ENCODE measurements at regions not wholly inside any gene's neighbourhood (a gene's known extent, or its start where the extent isn't known, plus 50 kb on each side); places are given as distances from the start of the nearest gene placed in this dataset.
A peak's percentile ranks its signal among the peaks of the same experiment; 100 is the strongest.

DNA sequence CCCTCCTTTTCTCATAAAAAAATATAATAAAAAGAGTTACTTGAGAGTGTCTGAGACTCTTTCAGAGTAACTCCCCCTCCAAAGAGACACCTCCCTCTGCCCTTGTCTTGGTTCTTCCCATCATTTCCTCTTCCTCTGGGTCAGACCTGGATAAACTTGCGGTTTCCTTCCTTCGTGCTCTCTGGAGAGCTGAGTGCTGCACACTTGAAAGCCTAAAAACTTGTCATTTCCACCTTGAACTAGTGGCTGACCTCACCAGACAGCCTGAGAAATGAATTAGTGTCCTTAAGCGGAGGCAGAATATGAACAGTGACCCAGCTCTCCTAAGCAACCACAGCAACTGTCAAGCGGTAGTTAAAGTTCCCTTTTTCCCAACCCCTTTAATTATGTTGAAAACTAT, 88.4 kb upstream of the PROX1 start:
- no peak for DNase-seq

DNA sequence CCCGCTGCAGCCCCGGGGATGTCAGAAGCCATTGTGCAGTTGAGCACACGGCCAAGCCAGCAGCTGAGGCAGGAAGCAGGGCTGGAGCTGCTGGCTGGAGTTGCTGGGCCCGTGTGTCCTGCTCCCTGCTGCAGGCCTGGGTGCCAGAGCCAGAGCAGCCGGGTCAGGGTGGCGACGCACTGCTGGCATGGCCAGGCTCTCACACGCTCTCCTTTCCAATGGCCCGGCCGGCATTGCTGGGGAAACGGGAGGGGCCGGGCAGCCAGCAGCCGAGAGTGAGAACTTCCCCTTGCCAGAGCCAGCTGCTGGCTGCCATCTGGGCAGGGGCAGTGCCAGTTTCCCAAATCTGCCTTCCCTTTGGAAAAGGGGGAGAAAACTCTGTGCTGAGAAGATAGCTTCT, 82.4 kb upstream of the PROX1 start:
- DNase-seq, result peak; percentile 56

DNA sequence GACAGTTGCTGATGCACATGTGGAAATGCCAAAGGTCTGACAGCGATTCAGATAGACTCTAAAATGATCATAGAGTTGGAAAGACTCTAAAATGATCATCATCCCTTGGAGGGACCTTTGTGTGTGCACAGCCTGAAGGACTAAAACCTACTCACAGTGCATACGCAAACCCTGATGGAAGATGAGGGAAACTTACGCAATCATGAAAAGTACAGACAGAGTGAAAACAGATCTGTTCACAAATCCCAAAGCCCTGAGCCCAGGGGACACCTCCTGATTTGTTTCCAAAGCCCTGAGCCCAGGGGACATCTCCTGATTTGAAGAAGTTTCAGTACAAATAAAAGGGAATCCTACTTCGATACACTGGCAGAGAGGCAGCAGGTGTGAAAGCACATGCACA, 79.3 kb upstream of the PROX1 start:
- DNase-seq, result no peak

DNA sequence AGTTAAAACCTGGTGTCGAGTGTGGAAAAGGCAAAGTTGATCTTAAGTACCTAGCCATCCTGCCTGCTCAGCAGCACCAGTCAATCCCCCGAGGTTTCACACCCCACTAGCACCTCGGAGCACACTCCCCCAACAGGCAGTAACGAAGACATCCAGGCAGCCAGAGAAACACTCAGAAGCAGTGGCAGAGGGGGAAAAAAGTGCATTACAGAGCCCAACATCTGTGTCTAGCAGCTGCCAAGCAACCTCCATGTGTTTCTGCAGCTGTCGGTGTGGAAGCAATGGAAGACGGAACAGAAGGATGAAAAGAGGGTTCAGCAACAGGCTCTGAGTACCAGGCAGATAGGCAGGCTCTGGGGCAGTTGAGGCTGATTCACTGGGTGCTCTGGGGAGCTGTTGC, 73.4 kb upstream of the PROX1 start:
- DNase-seq, result no peak

DNA sequence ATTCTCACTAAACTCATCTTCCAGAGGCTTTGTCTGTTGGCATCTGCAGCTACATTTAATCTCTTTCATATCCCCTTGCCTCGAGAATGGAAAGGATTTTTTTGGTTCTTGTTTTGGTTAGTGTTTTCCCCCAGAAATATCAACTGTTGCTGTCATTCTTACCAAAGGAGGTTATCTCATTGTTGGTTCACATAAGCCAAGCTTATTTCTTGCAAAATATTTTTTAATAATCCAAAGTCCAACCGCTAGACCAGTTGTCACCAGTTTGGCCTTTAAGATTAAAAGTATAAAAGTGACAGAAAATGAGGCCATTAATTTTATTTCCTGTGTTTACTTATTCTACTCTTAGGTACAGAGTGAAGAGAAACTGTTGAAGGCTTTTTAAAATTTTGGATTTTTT, 66.5 kb upstream of the PROX1 start:
- no peak for DNase-seq

DNA sequence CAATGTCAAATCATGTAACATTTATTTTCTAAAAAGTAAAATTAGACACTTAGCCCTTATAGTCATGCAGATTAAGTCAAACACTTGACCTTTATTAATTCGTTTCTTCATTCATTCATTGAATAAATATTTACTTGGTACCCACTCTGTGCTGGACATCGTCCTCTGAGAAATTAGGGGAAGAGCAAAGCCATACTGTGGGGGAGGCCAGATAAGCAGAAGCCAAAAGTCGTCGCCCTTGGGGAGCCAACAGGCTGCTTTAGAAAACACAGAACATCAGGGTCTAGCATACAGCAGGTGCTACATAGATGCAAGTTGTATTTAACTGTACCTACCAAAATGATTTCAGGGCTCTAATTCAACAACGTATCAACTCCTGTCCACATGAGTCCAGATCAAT, 66.1 kb upstream of the PROX1 start:
- DNase-seq, result no peak

DNA sequence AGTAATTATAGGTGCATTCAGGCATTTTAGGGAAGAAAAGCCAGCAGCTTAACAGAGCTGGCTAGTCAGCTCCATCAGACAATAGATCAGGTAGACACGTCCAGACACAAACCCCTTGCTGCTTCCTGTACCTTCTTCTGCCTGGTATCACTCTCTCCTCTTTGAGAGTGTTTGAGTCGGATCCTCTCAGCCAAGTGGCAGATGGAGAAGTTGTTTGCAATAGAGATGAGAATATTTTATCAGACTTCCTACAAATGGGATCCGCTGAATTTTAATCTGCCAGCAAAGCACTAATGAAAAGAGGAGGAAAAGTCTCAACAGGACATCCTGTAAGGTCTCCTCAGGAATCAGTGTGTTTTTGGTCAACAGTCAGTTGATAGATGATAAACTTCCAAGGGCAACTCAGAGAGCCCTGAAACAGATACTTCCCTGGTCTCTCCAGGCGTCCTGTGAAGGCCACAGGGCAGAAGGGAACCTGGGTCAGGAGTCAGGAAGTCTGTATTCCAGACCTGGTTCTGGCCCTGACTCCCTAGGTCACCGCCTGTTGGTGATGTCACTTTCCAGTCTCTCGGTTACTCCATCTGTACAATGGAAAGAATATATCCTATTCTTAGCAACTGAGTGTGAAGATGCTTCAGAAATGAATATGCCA, 62.1 kb upstream of the PROX1 start:
- DNase-seq, result no peak

DNA sequence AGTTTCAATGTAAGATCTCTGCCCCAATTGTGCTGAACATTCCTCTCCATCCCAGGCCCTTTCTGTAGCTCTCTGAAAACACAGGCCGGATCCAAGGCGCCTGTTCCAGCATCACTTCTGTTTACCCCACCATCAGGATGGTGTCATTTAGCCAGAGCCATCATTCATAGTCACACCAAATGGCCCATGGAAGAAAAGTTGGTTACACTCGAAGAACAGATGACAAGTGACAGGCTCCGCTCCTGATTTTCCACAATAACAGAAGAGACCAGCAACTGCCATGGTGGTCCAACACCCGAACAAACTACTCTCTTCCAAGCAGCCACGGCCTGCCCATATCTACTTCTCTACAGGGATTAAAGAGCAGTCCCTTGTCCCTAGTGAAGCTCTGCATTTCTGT, 59.9 kb upstream of the PROX1 start:
- DNase-seq, result no peak

DNA sequence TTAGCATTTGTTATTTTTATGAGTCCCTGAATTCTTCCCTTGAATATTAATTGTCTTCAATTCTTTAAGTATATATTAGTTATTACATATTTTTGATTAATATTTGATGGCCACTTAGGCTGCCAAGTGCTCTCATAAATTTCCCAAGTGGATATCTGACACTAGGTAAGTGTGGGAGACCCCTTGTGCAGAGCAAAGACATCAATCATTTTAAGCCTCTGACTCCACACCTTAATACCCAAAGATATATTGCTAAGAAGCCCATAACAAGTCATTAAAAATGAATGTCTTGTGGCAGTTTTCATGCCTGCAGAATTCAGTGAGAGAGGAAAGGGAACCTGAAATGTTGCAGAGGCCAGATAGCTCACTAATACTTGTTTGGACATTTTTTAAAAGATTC, 58.4 kb upstream of the PROX1 start:
- DNase-seq, result no peak

DNA sequence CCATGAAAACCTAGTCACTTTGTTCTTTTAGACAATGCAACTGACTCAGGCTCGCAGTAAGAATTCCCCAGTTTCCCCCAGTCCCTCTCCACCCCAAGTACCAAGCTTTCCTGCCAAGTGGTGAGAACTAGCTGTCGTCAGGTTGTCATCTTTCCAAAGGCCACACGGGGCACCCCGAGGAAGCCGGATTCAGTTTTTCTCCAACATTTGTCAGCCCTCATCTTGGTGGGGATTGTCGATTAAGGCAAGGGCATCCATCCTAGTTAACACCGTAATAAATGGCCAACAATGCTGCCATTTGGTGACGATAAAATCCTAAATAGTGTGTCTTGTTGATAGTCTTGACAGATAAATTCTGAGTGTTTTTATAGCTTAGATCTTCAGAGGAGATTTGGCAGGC, 55.9 kb upstream of the PROX1 start:
- DNase-seq, result no peak

DNA sequence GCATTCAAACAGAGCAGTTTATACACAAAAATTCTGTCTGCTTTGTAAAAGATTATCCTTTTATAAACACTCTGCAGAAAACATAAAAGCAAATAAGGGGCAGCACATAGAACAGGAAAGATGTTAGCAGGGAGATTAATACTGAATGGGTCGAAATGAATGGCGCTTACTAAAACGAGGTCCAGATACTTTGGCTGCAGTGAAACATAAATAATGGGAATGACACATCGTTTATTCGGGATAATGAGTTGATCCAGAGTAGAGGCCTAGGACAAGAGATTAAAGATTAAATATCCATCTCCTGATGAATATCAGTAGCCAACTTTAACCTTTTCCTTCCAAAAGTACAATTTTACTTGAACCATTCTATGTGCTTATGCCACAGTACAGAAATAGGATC, 54.4 kb upstream of the PROX1 start:
- no peak for DNase-seq

DNA sequence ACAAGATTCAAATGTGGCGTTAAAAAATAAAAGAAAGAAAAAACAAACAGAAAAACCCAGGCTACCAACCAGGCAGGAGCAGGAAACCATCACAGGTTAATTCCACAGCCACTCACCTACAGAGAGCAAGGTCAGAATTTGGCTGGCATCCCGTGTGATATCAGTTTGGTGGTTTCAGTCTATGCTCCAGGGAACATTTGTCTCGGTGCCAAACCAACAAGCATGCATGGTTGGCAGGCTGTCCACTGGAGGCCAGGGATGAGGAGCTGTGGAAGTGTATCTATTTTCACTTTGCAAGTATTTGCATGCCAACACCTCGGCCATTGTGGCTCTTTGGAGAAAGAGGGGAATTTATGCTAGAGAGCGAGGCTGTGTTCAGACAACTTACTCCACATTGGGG, 53.1 kb upstream of the PROX1 start:
- DNase-seq, result peak; percentile 41

DNA sequence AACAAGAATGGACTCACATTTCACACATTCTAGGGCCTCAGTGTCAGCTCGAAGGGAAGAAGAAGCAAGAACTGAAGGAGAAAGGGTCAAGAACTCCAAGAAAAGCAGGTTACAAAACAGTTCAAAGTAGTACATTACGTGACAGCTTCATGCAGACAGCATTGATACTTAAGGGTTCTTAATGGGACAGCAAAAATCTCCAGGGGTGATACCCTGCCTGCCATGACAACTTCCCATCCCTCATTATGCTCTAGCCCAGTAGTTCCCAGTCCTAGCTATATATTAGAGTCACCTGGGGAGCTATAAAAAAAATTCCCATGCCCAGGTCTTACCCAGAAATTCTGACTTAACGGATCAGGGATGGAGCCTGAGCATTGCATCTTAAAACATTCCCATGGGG, 51.2 kb upstream of the PROX1 start:
- DNase-seq, result no peak
